ENCODE measurements at regions not wholly inside any gene's neighbourhood (a gene's known extent, or its start where the extent isn't known, plus 50 kb on each side); places are given as distances from the start of the nearest gene placed in this dataset.
"Not testable (repeated sequence)": the region's sequence is repeated elsewhere in the genome, so short reads cannot be mapped to it uniquely, and the experiment has no call there.

GRCh38 chr11:67793750-67794149 is 119.3 kb upstream of the ALDH3B2 start:
- TF ChIP-seq CTCF, POLR2A (IDR thresholded peaks at IDR 0.05): not testable (repeated sequence)
